ENCODE measurements at regions not wholly inside any gene's neighbourhood (a gene's known extent, or its start where the extent isn't known, plus 50 kb on each side); places are given as distances from the start of the nearest gene placed in this dataset.

DNA sequence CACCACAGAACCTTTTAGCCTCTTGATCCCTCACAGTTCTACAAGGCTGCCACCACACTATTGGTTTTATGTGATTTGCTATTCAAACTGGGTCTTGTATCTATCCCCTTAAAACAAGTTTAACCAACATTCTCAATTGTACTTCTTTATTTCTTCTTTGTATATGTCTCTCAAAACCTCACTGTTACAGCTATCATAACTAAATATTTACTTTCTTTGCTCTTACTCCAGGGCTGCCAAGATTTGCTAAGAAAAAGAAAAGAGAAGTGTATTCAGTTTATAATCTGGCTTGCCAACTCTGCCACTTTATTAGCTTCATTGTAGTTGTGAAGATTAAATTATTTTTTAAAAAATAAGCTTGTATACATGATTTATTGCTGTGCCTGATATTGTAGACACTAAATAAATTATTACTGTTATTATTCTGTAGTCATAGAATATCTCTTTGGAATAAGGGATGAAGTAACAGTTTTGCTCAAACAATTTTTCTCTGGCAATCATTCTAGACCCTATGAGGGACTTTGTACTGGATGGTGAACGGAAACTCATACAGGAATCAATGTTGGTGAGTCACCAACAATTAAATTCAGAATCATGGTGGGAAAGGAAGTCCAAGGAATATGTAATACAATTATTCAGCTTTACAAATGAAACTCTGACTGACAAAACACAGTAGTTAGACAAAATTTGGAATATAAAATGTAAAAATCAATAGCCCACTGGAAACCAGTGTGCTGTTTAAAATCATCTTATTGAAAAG, 127.1 kb upstream of the DCAF8L1 start (continued):
- no peak for TF ChIP-seq FOXM1 (IDR thresholded peaks at IDR 0.05; ENCODE audit: low read depth, low read length)
- TF ChIP-seq, protein P1, sequence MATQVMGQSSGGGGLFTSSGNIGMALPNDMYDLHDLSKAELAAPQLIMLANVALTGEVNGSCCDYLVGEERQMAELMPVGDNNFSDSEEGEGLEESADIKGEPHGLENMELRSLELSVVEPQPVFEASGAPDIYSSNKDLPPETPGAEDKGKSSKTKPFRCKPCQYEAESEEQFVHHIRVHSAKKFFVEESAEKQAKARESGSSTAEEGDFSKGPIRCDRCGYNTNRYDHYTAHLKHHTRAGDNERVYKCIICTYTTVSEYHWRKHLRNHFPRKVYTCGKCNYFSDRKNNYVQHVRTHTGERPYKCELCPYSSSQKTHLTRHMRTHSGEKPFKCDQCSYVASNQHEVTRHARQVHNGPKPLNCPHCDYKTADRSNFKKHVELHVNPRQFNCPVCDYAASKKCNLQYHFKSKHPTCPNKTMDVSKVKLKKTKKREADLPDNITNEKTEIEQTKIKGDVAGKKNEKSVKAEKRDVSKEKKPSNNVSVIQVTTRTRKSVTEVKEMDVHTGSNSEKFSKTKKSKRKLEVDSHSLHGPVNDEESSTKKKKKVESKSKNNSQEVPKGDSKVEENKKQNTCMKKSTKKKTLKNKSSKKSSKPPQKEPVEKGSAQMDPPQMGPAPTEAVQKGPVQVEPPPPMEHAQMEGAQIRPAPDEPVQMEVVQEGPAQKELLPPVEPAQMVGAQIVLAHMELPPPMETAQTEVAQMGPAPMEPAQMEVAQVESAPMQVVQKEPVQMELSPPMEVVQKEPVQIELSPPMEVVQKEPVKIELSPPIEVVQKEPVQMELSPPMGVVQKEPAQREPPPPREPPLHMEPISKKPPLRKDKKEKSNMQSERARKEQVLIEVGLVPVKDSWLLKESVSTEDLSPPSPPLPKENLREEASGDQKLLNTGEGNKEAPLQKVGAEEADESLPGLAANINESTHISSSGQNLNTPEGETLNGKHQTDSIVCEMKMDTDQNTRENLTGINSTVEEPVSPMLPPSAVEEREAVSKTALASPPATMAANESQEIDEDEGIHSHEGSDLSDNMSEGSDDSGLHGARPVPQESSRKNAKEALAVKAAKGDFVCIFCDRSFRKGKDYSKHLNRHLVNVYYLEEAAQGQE (IDR thresholded peaks at IDR 0.05; ENCODE audit: low read depth, low read length), result no peak
- no peak for TF ChIP-seq TBL1XR1 (IDR thresholded peaks at IDR 0.05; ENCODE audit: low read depth, low read length)
- TF ChIP-seq HDAC6 (IDR thresholded peaks at IDR 0.05; ENCODE audit: unreplicated experiment), result no peak

DNA sequence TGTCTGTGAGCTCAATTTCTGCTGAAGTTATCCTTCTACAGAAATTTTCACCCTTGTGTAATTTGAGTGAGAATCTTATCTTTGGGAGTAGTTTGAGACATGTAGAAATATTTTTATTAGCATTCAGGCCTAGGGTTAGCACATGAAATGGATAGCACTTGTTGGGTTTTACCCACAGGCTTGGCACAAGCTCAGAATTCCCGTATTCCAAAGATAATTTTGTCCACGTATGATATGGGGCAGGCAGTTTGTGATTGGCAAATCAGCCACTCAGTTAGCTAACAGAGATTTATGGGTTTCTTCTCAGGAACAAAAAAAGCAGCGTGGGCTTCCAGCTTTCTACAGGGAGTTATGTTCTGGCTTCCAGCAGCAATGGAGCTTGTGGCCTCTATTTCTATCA, 117.9 kb upstream of the DCAF8L1 start:
- 0% methylated on average over 3 of the region's 3 CpGs for WGBS (ENCODE audit: insufficient coverage, insufficient replicate concordance, low lambda C conversion rate, missing lambda C conversion rate)
- ATAC-seq (no peak), DNase-seq (ENCODE audit: low read depth, low spot score) (no peak), FAIRE-seq (no peak)
- in situ Hi-C loops (cut with MboI), result no loop called here
- TF ChIP-seq, protein P2, sequence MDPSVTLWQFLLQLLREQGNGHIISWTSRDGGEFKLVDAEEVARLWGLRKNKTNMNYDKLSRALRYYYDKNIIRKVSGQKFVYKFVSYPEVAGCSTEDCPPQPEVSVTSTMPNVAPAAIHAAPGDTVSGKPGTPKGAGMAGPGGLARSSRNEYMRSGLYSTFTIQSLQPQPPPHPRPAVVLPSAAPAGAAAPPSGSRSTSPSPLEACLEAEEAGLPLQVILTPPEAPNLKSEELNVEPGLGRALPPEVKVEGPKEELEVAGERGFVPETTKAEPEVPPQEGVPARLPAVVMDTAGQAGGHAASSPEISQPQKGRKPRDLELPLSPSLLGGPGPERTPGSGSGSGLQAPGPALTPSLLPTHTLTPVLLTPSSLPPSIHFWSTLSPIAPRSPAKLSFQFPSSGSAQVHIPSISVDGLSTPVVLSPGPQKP (IDR thresholded peaks at IDR 0.05; ENCODE audit: low read depth, low read length), result no peak
- TF ChIP-seq CHD1 (IDR thresholded peaks at IDR 0.05; ENCODE audit: low read depth, low read length), result no peak
- TF ChIP-seq SMAD1 (IDR thresholded peaks at IDR 0.05; ENCODE audit: low read depth, partially characterized antibody), result no peak
- TF ChIP-seq, protein P3, sequence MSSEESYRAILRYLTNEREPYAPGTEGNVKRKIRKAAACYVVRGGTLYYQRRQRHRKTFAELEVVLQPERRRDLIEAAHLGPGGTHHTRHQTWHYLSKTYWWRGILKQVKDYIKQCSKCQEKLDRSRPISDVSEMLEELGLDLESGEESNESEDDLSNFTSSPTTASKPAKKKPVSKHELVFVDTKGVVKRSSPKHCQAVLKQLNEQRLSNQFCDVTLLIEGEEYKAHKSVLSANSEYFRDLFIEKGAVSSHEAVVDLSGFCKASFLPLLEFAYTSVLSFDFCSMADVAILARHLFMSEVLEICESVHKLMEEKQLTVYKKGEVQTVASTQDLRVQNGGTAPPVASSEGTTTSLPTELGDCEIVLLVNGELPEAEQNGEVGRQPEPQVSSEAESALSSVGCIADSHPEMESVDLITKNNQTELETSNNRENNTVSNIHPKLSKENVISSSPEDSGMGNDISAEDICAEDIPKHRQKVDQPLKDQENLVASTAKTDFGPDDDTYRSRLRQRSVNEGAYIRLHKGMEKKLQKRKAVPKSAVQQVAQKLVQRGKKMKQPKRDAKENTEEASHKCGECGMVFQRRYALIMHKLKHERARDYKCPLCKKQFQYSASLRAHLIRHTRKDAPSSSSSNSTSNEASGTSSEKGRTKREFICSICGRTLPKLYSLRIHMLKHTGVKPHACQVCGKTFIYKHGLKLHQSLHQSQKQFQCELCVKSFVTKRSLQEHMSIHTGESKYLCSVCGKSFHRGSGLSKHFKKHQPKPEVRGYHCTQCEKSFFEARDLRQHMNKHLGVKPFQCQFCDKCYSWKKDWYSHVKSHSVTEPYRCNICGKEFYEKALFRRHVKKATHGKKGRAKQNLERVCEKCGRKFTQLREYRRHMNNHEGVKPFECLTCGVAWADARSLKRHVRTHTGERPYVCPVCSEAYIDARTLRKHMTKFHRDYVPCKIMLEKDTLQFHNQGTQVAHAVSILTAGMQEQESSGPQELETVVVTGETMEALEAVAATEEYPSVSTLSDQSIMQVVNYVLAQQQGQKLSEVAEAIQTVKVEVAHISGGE (CRISPR knock-in tag; IDR thresholded peaks at IDR 0.05), result no peak
- no peak for TF ChIP-seq NBN (IDR thresholded peaks at IDR 0.05)
- TF ChIP-seq IKZF2 (IDR thresholded peaks at IDR 0.05), result no peak
- TF ChIP-seq SREBF1 (IDR thresholded peaks at IDR 0.05; ENCODE audit: low read length), result no peak
- TF ChIP-seq ZNF384 (IDR thresholded peaks at IDR 0.05; ENCODE audit: borderline replicate concordance, low read depth, low read length), result no peak
- Histone ChIP-seq H2AFZ (ENCODE audit: control insufficient read depth, low read depth, low read length) (no peak overlapping the region), H3K27ac (ENCODE audit: control insufficient read depth, insufficient read depth) (no peak overlapping the region), H3K9ac (ENCODE audit: control insufficient read depth, insufficient read depth, low read length) (no peak overlapping the region), H4K20me1 (ENCODE audit: control insufficient read depth, insufficient read depth) (no peaks in the 10 kb centered on the region), H3K27me3 (replicated peaks in 1 of 2; ENCODE audit: control insufficient read depth in 2 of 2, insufficient read depth in 2 of 2, low read length in 1 of 2) (no peaks in the 10 kb centered on the region), H3K4me1 (ENCODE audit: control insufficient read depth, insufficient read depth, low read length) (no peaks in the 10 kb centered on the region), H3K9me3 (replicated peaks; ENCODE audit: control insufficient read depth, insufficient read depth, low read length) (no peaks in the 10 kb centered on the region), H3K4me3 (no peak overlapping the region), H3K79me2 (ENCODE audit: control insufficient read depth, insufficient read depth, low read length) (no peaks in the 10 kb centered on the region), H3K36me3 (ENCODE audit: control insufficient read depth in 2 of 2, insufficient read depth in 2 of 2, low read length in 1 of 2) (no peaks in the 10 kb centered on the region), H3K4me2 (ENCODE audit: control insufficient read depth, insufficient read depth) (no peak overlapping the region)
- BruUV-seq (replicated peaks), result no TSS peak
- ChIA-PET CTCF (interaction anchor here (1.1 kb wide), 1 partner anchor 8 kb away, joined by 3 read pairs; no protein-coding TSS in a partner anchor), POLR2A (no interaction called here), SMC1A (ENCODE audit: uncharacterized antibody, unreplicated experiment) (interaction anchor here (0.9 to 1.2 kb wide), 2 partner anchors 13 to 15 kb away, joined by 3 to 4 read pairs; no protein-coding TSS in a partner anchor), RAD21 (ENCODE audit: unreplicated experiment) (no interaction called here)
- intact Hi-C loops (cut with micrococcal nuclease; ENCODE audit: unreplicated experiment), result no loop called here

Data from GM12878 (cell line).